ENCODE measurements at regions not wholly inside any gene's neighbourhood (a gene's known extent, or its start where the extent isn't known, plus 50 kb on each side); places are given as distances from the start of the nearest gene placed in this dataset.

DNA sequence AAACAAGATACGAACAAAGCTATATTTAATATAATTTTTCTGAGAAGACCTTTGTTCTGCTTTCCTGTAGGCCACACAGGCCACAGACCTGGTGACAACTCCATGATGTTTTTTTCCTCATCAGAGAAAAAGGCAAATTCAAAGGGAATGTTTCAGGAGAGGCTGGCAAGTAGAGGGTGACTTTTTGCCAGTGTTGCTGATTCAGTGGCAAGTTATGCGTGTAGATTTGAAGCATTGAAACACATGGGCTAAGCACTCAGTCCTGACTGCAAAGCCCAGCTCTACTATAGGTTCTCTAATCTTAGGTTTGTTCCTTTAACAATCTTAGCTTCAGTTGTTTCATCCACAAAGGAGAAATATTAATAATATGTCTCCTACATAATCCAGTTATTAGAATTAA is 499.8 kb downstream of the SUCLG1 start:
- ChIA-PET POLR2A (ENCODE audit: low non-redundant PET) (no interaction called here), CTCF (no interaction called here)
- Histone ChIP-seq H3K36me3 (ENCODE audit: insufficient read depth, low read length, poor library complexity, severe bottlenecking) (no peaks in the 10 kb centered on the region), H3K4me1 (ENCODE audit: insufficient read depth, low read length, poor library complexity, severe bottlenecking) (no peaks in the 10 kb centered on the region), H3K27ac (ENCODE audit: low read depth, low read length, poor library complexity, severe bottlenecking) (no peak overlapping the region), H3K4me3 (ENCODE audit: low read depth, low read length, poor library complexity, severe bottlenecking) (no peak overlapping the region), H3K27me3 (replicated peaks; ENCODE audit: insufficient read depth, low read depth, low read length, poor library complexity) (no peaks in the 10 kb centered on the region), H3K9me3 (ENCODE audit: low read depth, low read length, poor library complexity, severe bottlenecking) (no peaks in the 10 kb centered on the region)
- intact Hi-C loops (cut with micrococcal nuclease; ENCODE audit: unreplicated experiment) = no loop called here
- no peak for DNase-seq (ENCODE audit: low spot score)
- no TSS peak for BruUV-seq (replicated peaks)
- TF ChIP-seq, protein P1, sequence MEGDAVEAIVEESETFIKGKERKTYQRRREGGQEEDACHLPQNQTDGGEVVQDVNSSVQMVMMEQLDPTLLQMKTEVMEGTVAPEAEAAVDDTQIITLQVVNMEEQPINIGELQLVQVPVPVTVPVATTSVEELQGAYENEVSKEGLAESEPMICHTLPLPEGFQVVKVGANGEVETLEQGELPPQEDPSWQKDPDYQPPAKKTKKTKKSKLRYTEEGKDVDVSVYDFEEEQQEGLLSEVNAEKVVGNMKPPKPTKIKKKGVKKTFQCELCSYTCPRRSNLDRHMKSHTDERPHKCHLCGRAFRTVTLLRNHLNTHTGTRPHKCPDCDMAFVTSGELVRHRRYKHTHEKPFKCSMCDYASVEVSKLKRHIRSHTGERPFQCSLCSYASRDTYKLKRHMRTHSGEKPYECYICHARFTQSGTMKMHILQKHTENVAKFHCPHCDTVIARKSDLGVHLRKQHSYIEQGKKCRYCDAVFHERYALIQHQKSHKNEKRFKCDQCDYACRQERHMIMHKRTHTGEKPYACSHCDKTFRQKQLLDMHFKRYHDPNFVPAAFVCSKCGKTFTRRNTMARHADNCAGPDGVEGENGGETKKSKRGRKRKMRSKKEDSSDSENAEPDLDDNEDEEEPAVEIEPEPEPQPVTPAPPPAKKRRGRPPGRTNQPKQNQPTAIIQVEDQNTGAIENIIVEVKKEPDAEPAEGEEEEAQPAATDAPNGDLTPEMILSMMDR (conservative IDR thresholded peaks at IDR 0.05; ENCODE audit: low read depth, low read length) = no peak
- TF ChIP-seq EZH2 (IDR thresholded peaks at IDR 0.05; ENCODE audit: borderline replicate concordance, low read depth, low read length, poor library complexity, severe bottlenecking) = no peak

DNA sequence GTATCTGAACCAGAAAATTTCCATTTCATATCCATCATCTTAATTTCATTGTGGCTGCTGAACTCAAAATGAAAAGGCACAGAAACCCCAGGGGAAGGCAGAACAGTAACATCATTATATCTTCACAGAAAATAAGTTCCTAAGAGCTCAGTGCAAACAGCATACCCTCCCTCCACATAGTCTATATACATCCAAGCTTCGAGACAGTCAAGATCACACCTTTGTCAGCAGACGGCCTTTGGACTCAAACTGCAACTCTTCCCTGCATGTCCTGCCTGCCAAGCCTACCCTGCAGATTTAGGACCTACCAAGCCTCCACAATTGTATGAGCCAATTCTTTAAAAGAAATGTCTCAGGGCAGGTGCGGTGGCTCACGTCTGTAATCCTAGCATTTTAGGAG is 502.1 kb downstream of the SUCLG1 start:
- DNase-seq (ENCODE audit: low spot score) = no peak
- POLR2A ChIA-PET (ENCODE audit: low non-redundant PET) = no interaction called here
- intact Hi-C loops (cut with micrococcal nuclease; ENCODE audit: unreplicated experiment) = no loop called here

DNA sequence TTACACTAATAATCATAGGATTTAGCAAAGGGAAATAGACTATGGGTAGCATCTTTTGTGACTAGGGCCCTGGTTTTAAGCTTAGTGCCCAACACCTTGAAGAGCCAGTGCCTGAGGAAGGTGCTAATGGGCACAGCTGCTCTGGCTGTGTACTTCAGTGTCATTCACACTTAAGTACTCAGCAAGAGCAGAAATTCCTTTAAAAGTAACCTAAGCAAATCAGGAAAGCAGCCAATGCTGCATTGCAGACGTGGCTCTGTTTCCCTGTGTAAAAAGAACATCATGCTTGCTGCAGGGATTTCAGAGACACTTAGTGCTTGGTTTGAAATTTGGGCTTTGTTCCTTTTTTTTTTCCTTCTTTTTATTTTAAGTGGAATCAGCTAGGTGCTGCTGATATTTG is 505.4 kb downstream of the SUCLG1 start:
- no TSS peak for BruUV-seq (replicated peaks)
- no peak for DNase-seq (ENCODE audit: low spot score)
- CTCF ChIA-PET = no interaction called here
- Histone ChIP-seq H3K27ac (ENCODE audit: low read depth, low read length, poor library complexity, severe bottlenecking) (no peak overlapping the region), H3K9me3 (ENCODE audit: low read depth, low read length, poor library complexity, severe bottlenecking) (no peaks in the 10 kb centered on the region), H3K4me1 (ENCODE audit: insufficient read depth, low read length, poor library complexity, severe bottlenecking) (no peaks in the 10 kb centered on the region), H3K36me3 (ENCODE audit: insufficient read depth, low read length, poor library complexity, severe bottlenecking) (no peaks in the 10 kb centered on the region), H3K27me3 (replicated peaks; ENCODE audit: insufficient read depth, low read depth, low read length, poor library complexity) (no peaks in the 10 kb centered on the region), H3K4me3 (ENCODE audit: low read depth, low read length, poor library complexity, severe bottlenecking) (no peak overlapping the region)
- no peak for TF ChIP-seq EZH2 (IDR thresholded peaks at IDR 0.05; ENCODE audit: borderline replicate concordance, low read depth, low read length, poor library complexity, severe bottlenecking)
- TF ChIP-seq, protein P1 (conservative IDR thresholded peaks at IDR 0.05; ENCODE audit: low read depth, low read length) = no peak
- POLR2A ChIA-PET (ENCODE audit: low non-redundant PET) = no interaction called here
- intact Hi-C loops (cut with micrococcal nuclease; ENCODE audit: unreplicated experiment) = no loop called here

More for the DNA sequence above, 502.1 kb downstream of the SUCLG1 start:
- BruUV-seq (replicated peaks) = no TSS peak
- H3K36me3 ChIP-seq (ENCODE audit: insufficient read depth, low read length, poor library complexity, severe bottlenecking) = no peaks in the 10 kb centered on the region
- no peak overlapping the region for H3K27ac ChIP-seq (ENCODE audit: low read depth, low read length, poor library complexity, severe bottlenecking)
- TF ChIP-seq, protein P1 (conservative IDR thresholded peaks at IDR 0.05; ENCODE audit: low read depth, low read length) = no peak
- TF ChIP-seq EZH2 (IDR thresholded peaks at IDR 0.05; ENCODE audit: borderline replicate concordance, low read depth, low read length, poor library complexity, severe bottlenecking) = no peak
- no peaks in the 10 kb centered on the region for H3K4me1 ChIP-seq (ENCODE audit: insufficient read depth, low read length, poor library complexity, severe bottlenecking)
- no peak overlapping the region for H3K4me3 ChIP-seq (ENCODE audit: low read depth, low read length, poor library complexity, severe bottlenecking)
- CTCF ChIA-PET = no interaction called here
- H3K27me3 ChIP-seq (replicated peaks; ENCODE audit: insufficient read depth, low read depth, low read length, poor library complexity) = no peaks in the 10 kb centered on the region
- H3K9me3 ChIP-seq (ENCODE audit: low read depth, low read length, poor library complexity, severe bottlenecking) = no peaks in the 10 kb centered on the region

All from A673 (cell line).